ENCODE measurements at regions not wholly inside any gene's neighbourhood (a gene's known extent, or its start where the extent isn't known, plus 50 kb on each side); places are given as distances from the start of the nearest gene placed in this dataset.

DNA sequence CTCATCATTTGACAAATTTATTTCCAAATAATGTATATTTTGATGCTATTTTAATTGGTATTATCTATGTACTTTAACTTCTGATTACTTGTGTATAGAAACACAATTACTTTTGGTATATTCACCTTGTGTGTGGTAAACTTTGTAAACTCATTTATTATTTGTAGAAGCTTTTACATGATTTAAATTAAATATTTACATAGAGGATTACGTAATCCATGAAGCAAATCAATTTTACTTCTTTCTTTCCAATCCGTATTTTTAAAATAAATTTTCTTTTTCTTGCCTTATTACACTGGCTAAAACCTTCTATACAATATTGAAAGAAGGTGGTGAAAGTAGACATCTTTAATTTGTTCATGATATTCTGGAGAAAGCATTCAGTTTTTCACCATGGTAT, 540.2 kb downstream of the MMUT start:
- no peaks in the 10 kb centered on the region for H3K27me3 ChIP-seq (ENCODE audit: control insufficient read depth, insufficient read depth, low read length)
- no peaks in the 10 kb centered on the region for H3K9me3 ChIP-seq (ENCODE audit: control insufficient read depth, insufficient read depth, low read length)
- H3K27ac ChIP-seq (ENCODE audit: low read length) = no peak overlapping the region
- peaks cover 4% of the 10 kb centered on the region; the same call in 1 of the 2 replicates for H3K4me1 ChIP-seq (ENCODE audit: control insufficient read depth, insufficient read depth, low read length)
- no peaks in the 10 kb centered on the region for H3K36me3 ChIP-seq (ENCODE audit: control insufficient read depth, insufficient read depth, low read length)
- 100% methylated on average over 1 of the region's 2 CpGs for WGBS (ENCODE audit: insufficient coverage, insufficient read length)
- no peak for DNase-seq (ENCODE audit: low read depth, low spot score)
- H3K4me3 ChIP-seq (ENCODE audit: low read length) = no peak overlapping the region

DNA sequence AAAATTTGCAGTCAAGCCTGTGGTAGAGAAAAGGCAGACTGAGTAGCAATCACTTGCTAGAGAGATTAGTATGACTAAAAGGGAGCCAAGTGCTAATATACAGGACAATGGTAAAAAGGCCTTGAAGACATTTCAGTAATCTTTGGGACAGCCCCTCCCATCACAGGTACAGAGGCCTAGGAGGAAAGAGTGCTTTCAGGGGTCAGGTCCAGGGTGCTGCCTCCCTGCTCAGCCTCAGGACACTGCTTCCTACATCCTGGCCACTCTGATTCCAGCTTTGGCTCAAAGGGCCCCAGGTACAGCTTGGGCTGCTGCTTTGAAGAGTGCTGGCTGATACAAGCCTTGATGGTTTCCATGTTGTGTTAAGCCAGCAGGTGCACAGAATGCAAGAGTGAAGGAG, 543.5 kb downstream of the MMUT start:
- H3K36me3 ChIP-seq (ENCODE audit: control insufficient read depth, insufficient read depth, low read length) = no peaks in the 10 kb centered on the region
- no peak overlapping the region for H3K4me3 ChIP-seq (ENCODE audit: low read length)
- peaks cover 4% of the 10 kb centered on the region; the same call in 1 of the 2 replicates for H3K4me1 ChIP-seq (ENCODE audit: control insufficient read depth, insufficient read depth, low read length)
- no peaks in the 10 kb centered on the region for H3K9me3 ChIP-seq (ENCODE audit: control insufficient read depth, insufficient read depth, low read length)
- no peak overlapping the region for H3K27ac ChIP-seq (ENCODE audit: low read length)
- DNase-seq (ENCODE audit: low read depth, low spot score) = no peak
- no peaks in the 10 kb centered on the region for H3K27me3 ChIP-seq (ENCODE audit: control insufficient read depth, insufficient read depth, low read length)

DNA sequence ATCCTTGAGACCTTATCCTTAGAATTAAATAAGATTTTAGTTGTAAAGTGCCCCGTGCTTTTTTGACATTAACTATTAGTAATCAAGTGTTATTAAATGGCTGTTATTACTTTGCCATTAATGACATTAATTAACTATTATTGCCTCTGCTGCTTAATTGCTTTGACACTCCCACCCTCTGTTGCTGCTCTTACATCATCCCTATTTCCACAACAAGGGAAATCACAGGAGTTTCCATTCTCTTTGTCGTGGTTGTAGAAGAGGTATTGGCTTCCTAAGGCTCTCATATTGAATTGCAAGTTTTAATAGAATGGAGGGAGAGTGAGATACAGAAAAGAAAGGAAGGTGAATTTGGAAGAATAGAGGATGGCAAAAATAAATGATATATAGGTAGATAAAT, 545.8 kb downstream of the MMUT start:
- no peaks in the 10 kb centered on the region for H3K36me3 ChIP-seq (ENCODE audit: control insufficient read depth, insufficient read depth, low read length)
- H3K27ac ChIP-seq (ENCODE audit: low read length) = no peak overlapping the region
- H3K9me3 ChIP-seq (ENCODE audit: control insufficient read depth, insufficient read depth, low read length) = no peaks in the 10 kb centered on the region
- WGBS (ENCODE audit: insufficient coverage, insufficient read length) = no CpG with 5 or more reads among the region's 2 CpGs
- H3K4me3 ChIP-seq (ENCODE audit: low read length) = no peak overlapping the region
- no peak for DNase-seq (ENCODE audit: low read depth, low spot score)
- no peaks in the 10 kb centered on the region for H3K27me3 ChIP-seq (ENCODE audit: control insufficient read depth, insufficient read depth, low read length)
- peaks cover 4% of the 10 kb centered on the region; the same call in 1 of the 2 replicates for H3K4me1 ChIP-seq (ENCODE audit: control insufficient read depth, insufficient read depth, low read length)

DNA sequence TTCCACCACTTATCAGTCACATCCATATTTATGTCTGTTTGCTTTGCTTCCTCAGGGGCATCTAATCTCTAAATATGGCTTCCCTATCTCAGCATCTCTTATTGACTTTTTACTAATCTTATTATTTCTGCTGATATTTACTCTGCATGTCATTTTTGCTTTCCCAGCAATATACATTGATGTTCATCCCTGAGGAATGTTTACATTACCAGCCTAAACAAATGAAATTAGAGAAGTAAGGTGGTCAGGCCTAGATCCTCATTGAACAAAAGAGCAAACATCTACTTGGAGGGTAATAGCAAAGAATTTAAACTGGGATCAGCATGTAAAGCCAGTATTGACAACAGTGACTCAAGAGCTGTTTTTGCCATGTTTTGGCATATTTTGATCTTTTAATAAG, 546.4 kb downstream of the MMUT start:
- Histone ChIP-seq H3K9me3 (ENCODE audit: control insufficient read depth, insufficient read depth, low read length) (no peaks in the 10 kb centered on the region), H3K27ac (ENCODE audit: low read length) (no peak overlapping the region), H3K4me3 (ENCODE audit: low read length) (no peak overlapping the region), H3K36me3 (ENCODE audit: control insufficient read depth, insufficient read depth, low read length) (no peaks in the 10 kb centered on the region), H3K4me1 (ENCODE audit: control insufficient read depth, insufficient read depth, low read length) (peaks cover 4% of the 10 kb centered on the region; the same call in 1 of the 2 replicates), H3K27me3 (ENCODE audit: control insufficient read depth, insufficient read depth, low read length) (no peaks in the 10 kb centered on the region)
- no peak for DNase-seq (ENCODE audit: low read depth, low spot score)

DNA sequence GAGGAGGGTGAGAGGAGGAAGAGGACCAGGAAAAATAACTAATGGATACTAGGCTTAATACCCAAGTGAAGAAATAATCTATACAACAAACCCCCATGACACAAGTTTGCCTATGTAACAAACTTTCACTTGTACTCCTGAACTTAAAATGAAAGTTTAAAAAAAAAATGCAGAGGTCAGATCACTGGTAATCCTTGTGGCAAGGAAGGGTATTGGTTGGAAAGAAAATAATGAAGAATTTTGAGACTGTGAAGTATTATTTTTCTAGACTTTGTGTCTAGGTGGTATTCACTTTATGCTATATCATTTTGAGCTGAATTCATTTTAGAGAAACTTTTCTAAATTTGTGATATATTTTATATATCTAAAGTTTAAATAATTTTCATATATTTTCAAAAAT, 547.5 kb downstream of the MMUT start:
- H3K4me1 ChIP-seq (ENCODE audit: control insufficient read depth, insufficient read depth, low read length) = peaks cover 4% of the 10 kb centered on the region; the same call in 1 of the 2 replicates
- no peak overlapping the region for H3K27ac ChIP-seq (ENCODE audit: low read length)
- H3K9me3 ChIP-seq (ENCODE audit: control insufficient read depth, insufficient read depth, low read length) = no peaks in the 10 kb centered on the region
- no peak for DNase-seq (ENCODE audit: low read depth, low spot score)
- H3K36me3 ChIP-seq (ENCODE audit: control insufficient read depth, insufficient read depth, low read length) = no peaks in the 10 kb centered on the region
- H3K4me3 ChIP-seq (ENCODE audit: low read length) = no peak overlapping the region
- H3K27me3 ChIP-seq (ENCODE audit: control insufficient read depth, insufficient read depth, low read length) = no peaks in the 10 kb centered on the region

DNA sequence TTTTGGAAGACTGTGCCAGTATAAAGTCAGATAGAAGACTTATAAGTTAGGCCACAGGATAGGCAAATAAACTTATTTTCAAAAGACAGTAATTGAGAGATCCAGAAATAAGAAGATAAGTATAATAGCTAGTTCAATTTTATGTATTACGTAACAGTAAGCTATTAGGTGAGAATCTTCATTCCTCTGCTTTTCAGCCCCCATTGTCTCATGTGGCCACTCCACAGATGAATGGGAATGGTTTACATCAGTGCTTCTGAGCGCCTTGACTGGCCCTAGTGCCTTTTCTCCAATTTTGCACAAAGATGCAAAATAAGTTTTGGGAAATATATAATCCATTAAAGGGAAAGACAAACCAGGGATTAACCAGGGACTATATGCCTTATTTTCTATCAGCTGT, 550.5 kb downstream of the MMUT start:
- DNase-seq (ENCODE audit: low read depth, low spot score) = no peak
- H3K36me3 ChIP-seq (ENCODE audit: control insufficient read depth, insufficient read depth, low read length) = no peaks in the 10 kb centered on the region
- no CpG with 5 or more reads among the region's 2 CpGs for WGBS (ENCODE audit: insufficient coverage, insufficient read length)

DNA sequence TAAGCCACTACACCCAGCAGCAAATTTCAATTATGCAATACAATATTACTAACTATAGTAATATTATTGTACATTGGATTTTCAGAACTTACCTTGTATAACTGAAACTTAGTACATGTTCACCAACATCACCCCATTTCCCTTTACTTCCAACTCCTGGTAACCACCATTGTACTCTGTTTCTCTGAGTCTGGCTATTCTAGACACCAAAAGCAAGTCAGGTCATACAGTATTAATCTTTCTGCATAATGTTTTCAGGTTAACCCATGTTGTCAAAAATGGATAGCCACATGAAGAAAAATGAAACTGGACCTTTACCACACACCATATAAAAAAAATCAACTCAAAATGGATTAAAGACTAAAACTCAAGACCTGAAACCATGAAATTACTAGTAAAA, 558.2 kb downstream of the MMUT start:
- H3K36me3 ChIP-seq (ENCODE audit: control insufficient read depth, insufficient read depth, low read length) = no peaks in the 10 kb centered on the region
- no peaks in the 10 kb centered on the region for H3K4me1 ChIP-seq (ENCODE audit: control insufficient read depth, insufficient read depth, low read length)
- no peak overlapping the region for H3K4me3 ChIP-seq (ENCODE audit: low read length)
- H3K27me3 ChIP-seq (ENCODE audit: control insufficient read depth, insufficient read depth, low read length) = no peaks in the 10 kb centered on the region
- no peak overlapping the region for H3K27ac ChIP-seq (ENCODE audit: low read length)
- no peaks in the 10 kb centered on the region for H3K9me3 ChIP-seq (ENCODE audit: control insufficient read depth, insufficient read depth, low read length)
- DNase-seq (ENCODE audit: low read depth, low spot score) = no peak

More for the DNA sequence above, 550.5 kb downstream of the MMUT start:
- Histone ChIP-seq H3K9me3 (ENCODE audit: control insufficient read depth, insufficient read depth, low read length) (no peaks in the 10 kb centered on the region), H3K4me3 (ENCODE audit: low read length) (no peak overlapping the region), H3K4me1 (ENCODE audit: control insufficient read depth, insufficient read depth, low read length) (no peaks in the 10 kb centered on the region), H3K27me3 (ENCODE audit: control insufficient read depth, insufficient read depth, low read length) (no peaks in the 10 kb centered on the region), H3K27ac (ENCODE audit: low read length) (no peak overlapping the region)

DNA sequence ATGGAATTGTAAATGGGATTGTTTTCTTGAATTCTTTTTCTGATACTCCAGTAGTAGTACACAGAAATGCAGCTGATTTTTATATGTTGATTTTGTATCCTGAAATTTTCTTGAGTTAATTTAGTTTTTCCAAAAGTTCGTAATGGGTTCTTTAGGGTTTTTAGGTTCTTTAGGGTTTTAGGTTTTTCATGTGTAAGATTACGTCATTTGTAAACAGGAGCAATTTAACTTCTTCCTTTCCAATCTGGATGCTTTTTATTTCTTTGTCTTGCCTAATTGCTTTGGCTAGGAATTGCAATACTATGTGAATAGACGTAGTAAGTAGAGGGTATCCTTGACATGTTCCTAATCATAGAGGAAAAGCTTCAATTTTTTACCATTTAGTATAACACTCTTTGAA, 568.6 kb downstream of the MMUT start:
- H3K27me3 ChIP-seq (ENCODE audit: control insufficient read depth, insufficient read depth, low read length) = no peaks in the 10 kb centered on the region
- H3K36me3 ChIP-seq (ENCODE audit: control insufficient read depth, insufficient read depth, low read length) = no peaks in the 10 kb centered on the region
- no peak overlapping the region for H3K4me3 ChIP-seq (ENCODE audit: low read length)
- WGBS (ENCODE audit: insufficient coverage, insufficient read length) = no CpG with 5 or more reads among the region's 3 CpGs
- no peaks in the 10 kb centered on the region for H3K9me3 ChIP-seq (ENCODE audit: control insufficient read depth, insufficient read depth, low read length)
- no peak for DNase-seq (ENCODE audit: low read depth, low spot score)
- no peak overlapping the region for H3K27ac ChIP-seq (ENCODE audit: low read length)
- no peaks in the 10 kb centered on the region for H3K4me1 ChIP-seq (ENCODE audit: control insufficient read depth, insufficient read depth, low read length)

DNA sequence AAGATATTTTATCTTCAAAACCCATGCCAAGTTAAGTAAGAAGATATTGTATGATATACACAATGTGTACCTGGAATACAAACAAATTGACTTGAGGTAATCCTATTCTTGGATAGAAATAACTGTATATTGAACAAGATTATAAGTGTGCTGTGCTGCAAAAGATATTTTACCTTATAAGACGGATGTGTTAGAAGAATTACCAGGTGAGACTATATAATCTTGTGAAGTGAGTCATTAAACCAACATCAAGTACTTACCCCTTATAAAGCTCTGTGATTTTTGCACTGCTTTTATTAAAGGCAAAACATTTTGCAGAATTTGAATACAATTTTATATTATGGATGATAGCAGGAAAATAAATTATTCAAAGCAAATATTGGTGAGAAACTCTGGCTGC, 570.0 kb downstream of the MMUT start:
- Histone ChIP-seq H3K36me3 (ENCODE audit: control insufficient read depth, insufficient read depth, low read length) (no peaks in the 10 kb centered on the region), H3K27ac (ENCODE audit: low read length) (no peak overlapping the region), H3K27me3 (ENCODE audit: control insufficient read depth, insufficient read depth, low read length) (no peaks in the 10 kb centered on the region), H3K9me3 (ENCODE audit: control insufficient read depth, insufficient read depth, low read length) (no peaks in the 10 kb centered on the region), H3K4me3 (ENCODE audit: low read length) (no peak overlapping the region), H3K4me1 (ENCODE audit: control insufficient read depth, insufficient read depth, low read length) (no peaks in the 10 kb centered on the region)
- no CpG with 5 or more reads among the region's 1 CpG for WGBS (ENCODE audit: insufficient coverage, insufficient read length)
- DNase-seq (ENCODE audit: low read depth, low spot score) = no peak

DNA sequence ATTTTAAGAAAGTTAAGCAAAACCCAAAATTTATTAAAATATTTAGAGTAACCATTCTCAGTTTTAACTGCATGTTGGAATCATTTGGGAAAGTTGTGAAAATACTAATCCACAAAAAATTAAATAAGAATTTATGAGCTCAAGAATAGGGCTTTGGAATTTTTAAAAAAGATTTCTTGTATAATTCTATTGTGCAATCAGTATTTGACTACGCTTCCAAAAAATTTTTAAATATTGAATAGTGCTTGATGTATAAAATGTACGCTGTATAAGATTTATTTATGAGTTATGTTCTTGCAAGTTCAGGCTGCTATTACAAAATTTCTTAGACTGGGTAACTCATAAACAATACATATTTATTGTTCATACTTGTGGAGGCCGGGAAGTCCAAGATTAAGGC, 571.7 kb downstream of the MMUT start:
- Histone ChIP-seq H3K27me3 (ENCODE audit: control insufficient read depth, insufficient read depth, low read length) (no peaks in the 10 kb centered on the region), H3K4me3 (ENCODE audit: low read length) (no peak overlapping the region), H3K27ac (ENCODE audit: low read length) (no peak overlapping the region), H3K4me1 (ENCODE audit: control insufficient read depth, insufficient read depth, low read length) (no peaks in the 10 kb centered on the region), H3K36me3 (ENCODE audit: control insufficient read depth, insufficient read depth, low read length) (no peaks in the 10 kb centered on the region), H3K9me3 (ENCODE audit: control insufficient read depth, insufficient read depth, low read length) (no peaks in the 10 kb centered on the region)
- WGBS (ENCODE audit: insufficient coverage, insufficient read length) = no CpG with 5 or more reads among the region's 3 CpGs
- DNase-seq (ENCODE audit: low read depth, low spot score) = no peak

DNA sequence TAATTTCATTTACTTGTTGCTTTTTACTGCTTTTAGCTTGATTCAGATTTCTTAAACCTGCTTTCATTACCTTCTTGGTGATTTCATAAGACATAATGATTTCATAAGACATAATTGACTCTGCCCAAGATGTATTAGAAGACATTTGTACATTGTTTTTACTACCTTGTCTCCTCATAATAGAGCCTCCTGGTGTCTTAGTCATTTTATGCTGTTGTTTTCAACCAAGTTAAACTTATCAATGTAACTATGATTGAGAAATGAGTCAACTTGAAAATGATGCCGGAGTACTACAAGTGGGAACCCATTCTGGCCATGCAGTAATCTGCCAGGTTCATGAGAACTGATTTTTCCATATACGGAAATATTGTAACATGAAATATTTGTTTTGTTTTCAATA, 573.6 kb downstream of the MMUT start:
- Histone ChIP-seq H3K27me3 (ENCODE audit: control insufficient read depth, insufficient read depth, low read length) (no peaks in the 10 kb centered on the region), H3K4me3 (ENCODE audit: low read length) (no peak overlapping the region), H3K9me3 (ENCODE audit: control insufficient read depth, insufficient read depth, low read length) (no peaks in the 10 kb centered on the region), H3K4me1 (ENCODE audit: control insufficient read depth, insufficient read depth, low read length) (no peaks in the 10 kb centered on the region), H3K36me3 (ENCODE audit: control insufficient read depth, insufficient read depth, low read length) (no peaks in the 10 kb centered on the region), H3K27ac (ENCODE audit: low read length) (no peak overlapping the region)
- DNase-seq (ENCODE audit: low read depth, low spot score) = no peak
- WGBS (ENCODE audit: insufficient coverage, insufficient read length) = no CpG with 5 or more reads among the region's 2 CpGs

DNA sequence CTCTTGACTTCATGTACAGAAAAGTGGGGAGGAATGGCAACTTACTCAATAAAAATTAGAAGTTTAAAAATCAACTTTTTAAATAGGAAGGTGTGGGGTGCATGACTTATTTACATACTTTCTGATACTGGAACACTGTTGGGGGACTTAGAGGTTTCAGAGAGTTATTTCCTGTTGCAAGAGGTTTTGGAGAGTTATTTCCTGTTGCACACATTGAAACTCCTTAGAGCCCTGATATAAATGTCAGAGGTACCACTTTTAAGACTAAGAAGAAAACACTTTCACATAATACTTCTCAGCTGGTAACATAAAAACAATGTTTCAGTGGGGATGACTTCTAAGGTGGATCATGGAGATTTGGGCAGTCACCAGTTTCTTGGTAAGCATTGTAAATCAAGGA, 579.9 kb downstream of the MMUT start:
- H3K36me3 ChIP-seq (ENCODE audit: control insufficient read depth, insufficient read depth, low read length) = no peaks in the 10 kb centered on the region
- no peak overlapping the region for H3K27ac ChIP-seq (ENCODE audit: low read length)
- no peaks in the 10 kb centered on the region for H3K27me3 ChIP-seq (ENCODE audit: control insufficient read depth, insufficient read depth, low read length)
- H3K9me3 ChIP-seq (ENCODE audit: control insufficient read depth, insufficient read depth, low read length) = no peaks in the 10 kb centered on the region
- no peak overlapping the region for H3K4me3 ChIP-seq (ENCODE audit: low read length)
- H3K4me1 ChIP-seq (ENCODE audit: control insufficient read depth, insufficient read depth, low read length) = no peaks in the 10 kb centered on the region
- no peak for DNase-seq (ENCODE audit: low read depth, low spot score)
